T47D (cell line): ENCODE measurements at regions not wholly inside any gene's neighbourhood (a gene's known extent, or its start where the extent isn't known, plus 50 kb on each side); places are given as distances from the start of the nearest gene placed in this dataset.
A peak's percentile ranks its signal among the peaks of the same experiment; 100 is the strongest.
"Not testable (repeated sequence)": the region's sequence is repeated elsewhere in the genome, so short reads cannot be mapped to it uniquely, and the experiment has no call there.

Experiments
- DNase-seq, 2 experiments: peaks; one replicate each; pipeline versions ENCODE4 v3.0.0 to v3.0.0-alpha.2; 2011 to 2012; ENCODE audit warnings: low read depth in 1 of 2, low spot score in 1 of 2
- JUND ChIP-seq: IDR thresholded peaks from 2 replicates; pipeline ENCODE4 v1.6.1; 2012; ENCODE audit warnings: low read depth
- in situ Hi-C: cut with HindIII; loops from 2 replicates; pipeline ENCODE4 v1.10.0; 2016; ENCODE audit warnings: low sequenced_read_pairs, low pct_unique_long_range_greater_than_20kb

GRCh38 chr5:122209601-122210000, 80.3 kb downstream of the ZNF474 start:
- in situ Hi-C loops, DNase-seq: not testable (repeated sequence)

DNA sequence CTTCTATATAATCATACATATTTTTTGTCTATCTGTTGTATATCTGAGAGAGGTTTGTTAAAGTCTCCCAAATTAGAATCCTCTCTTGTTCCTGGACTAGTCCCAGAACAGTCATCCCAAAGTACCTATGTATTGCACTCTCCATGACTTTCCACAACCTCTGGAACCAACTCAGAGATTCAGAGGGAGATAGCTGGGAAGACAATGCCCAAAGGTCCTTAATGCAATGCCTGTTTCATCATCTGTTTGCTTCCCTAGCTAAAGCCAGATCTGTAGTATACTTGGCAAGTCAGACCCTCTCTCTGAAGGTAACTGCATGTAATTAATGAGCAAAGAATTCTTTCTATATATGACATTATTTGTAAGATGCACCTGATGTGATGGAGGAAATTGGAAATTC, 89.4 kb downstream of the ZNF474 start:
- peak in 1 of 2 experiments; percentile 14 for DNase-seq
- TF ChIP-seq JUND: no peak
- in situ Hi-C loops: no loop called here

DNA sequence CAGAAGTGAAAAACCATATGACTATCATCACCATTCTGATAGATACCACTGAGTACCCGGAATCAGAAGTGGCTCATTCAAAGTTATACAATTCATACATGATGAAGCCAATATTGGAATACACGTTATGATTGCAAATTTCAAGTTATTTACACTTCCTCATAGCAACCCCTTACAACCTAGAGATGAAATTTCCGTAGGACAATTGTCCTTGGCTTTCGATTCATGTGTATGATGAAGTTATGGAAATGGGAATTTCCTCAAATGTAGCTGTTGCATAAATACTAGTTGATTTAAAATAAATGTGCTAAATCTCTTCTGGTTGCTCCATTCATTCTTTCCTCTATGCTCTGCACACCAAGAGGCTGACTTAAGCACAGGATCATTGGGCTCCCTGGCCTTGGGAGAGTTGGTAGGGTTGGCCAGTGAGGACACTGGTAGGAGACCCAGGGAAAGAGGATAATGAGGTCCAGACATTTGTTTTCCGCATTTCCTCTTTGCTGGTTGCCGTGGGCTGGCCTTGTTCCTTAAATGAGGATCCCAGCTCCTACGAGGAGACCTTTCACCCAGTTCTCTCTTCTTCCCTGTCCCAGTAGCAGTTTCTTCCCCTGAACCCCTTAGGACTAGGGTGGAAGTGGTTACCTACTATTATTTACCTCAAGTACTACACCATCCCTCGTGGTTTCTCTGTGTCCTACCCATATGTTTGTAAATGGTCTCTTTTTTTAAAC, 90.3 kb downstream of the ZNF474 start:
- DNase-seq: no peak
- TF ChIP-seq JUND: no peak
- in situ Hi-C loops: no loop called here

- in situ Hi-C loops: no loop called here
- no peak for TF ChIP-seq JUND
- no peak for DNase-seq
These were observed 91.2 kb downstream of the ZNF474 start for GRCh38 chr5:122220511-122220910.

DNA sequence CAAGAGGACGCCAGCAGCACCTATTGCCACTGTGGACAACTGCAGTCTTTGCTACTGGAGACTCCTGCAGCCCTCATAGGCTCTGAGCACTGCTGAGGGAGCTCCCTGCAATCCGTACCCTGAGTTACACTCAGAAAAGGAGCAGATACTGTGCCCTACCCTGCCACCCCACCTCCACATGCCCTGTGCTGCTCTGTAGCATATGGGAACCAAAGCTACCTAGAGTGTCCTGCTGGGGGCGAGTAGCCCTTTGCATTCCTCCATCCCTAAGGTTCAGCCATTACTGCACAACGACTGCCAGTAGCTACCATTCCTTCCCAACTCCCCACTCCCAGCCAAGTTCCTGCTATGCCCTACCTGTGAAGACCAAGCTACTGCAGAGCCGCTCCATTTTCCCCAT, 90.2 kb upstream of the SNCAIP start:
- DNase-seq: no peak
- in situ Hi-C loops: no loop called here
- no peak for TF ChIP-seq JUND

DNA sequence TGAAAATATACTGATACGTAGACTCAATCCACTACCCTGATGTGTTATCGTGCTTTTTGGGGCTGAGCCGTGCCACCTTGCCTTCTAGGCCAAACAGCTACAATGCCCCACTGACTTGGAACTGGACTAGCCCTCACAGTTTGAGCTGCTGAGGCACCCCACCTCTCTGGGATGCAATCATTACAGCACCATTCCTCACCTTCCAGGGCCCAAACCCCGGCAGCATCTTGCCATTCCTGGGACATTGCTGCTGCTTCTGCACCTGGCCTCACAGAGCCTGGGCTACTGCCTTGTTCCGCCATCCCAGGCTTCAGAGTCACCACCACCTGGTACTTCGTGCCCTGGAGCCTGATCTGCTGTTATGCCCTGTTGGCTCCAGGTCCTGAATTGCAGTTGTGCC, 89.5 kb upstream of the SNCAIP start:
- in situ Hi-C loops: no loop called here

DNA sequence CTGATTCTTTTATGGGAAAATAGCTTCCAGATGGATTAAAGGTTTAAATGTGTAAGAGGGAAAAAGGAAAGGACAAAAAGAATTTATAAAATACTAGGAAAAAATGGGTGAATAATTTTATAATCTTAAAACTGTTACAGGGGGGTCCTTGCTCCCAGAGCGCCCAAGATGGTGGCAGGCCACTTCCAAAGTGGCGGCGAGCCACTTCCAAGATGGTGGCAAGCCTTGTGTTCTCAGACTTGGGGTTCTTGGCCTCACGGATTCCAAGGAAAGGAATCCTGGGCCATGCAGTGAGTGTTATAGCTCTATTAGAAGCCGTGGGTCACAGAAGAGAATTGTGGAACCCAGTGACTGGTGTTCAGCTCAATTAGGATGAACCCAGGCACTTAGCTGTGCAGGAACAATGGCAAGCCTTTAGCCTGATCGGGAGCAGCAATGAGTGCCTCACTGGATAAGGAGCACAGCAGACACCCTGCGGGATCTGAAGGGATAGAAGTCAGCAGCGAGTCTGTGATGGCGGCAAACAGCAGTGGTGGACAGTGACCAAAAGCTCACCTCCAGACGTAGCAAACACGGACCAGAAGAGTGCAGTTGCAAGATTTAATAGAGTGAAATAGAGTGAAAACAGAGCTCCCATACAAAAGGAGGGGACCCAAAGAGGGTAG, 83.2 kb upstream of the SNCAIP start:
- DNase-seq: no peak
- no peak for TF ChIP-seq JUND
- in situ Hi-C loops: no loop called here

More for the DNA sequence above, 89.5 kb upstream of the SNCAIP start:
- TF ChIP-seq JUND: no peak
- DNase-seq: no peak

GRCh38 chr5:122229551-122229950, 82.5 kb upstream of the SNCAIP start:
- TF ChIP-seq JUND: no peak
- no peak for DNase-seq
- in situ Hi-C loops: no loop called here

DNA sequence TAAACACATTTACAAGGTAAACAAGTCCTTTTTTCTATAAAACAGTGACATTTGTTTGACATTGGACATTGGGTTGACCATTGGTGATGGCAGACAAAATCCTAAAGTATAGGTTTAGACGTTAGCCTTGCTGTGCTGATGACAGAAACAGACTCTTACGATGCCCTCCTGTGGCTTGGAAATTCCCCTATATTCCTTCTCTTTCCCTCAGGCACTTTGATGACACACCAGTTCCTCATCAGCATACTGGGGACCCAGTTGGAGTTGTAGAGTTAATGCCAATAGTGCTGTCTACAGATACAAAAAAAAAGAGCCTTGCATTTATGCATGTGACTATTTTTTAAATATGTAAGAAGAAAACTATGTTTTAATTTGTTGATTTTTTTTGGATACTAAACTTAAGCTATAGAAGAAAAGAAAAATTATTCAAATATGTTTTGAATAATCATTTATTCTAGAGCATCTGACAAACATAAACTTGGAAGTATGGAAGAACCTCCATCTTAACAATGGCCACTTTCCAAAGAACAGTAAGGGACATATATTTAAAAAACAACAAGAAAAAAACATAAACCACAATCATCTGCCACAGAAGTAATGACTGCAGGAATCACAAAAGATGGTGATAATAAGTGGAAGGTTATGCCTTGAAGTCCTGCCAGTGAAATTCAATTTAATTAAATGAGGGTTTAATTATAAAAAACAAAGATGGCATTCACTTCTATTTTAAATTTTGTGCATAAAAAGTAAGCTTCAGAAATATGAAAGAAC, 75.6 kb upstream of the SNCAIP start:
- in situ Hi-C loops: no loop called here
- TF ChIP-seq JUND: no peak
- DNase-seq: no peak

- no peak for TF ChIP-seq JUND
- in situ Hi-C loops: no loop called here
- no peak for DNase-seq
These were observed 74.1 kb upstream of the SNCAIP start for GRCh38 chr5:122237906-122238305.

GRCh38 chr5:122252319-122252718, 59.7 kb upstream of the SNCAIP start:
- DNase-seq: peak in 1 of 2 experiments; percentile 17
- in situ Hi-C loops: no loop called here
- no peak for TF ChIP-seq JUND

DNA sequence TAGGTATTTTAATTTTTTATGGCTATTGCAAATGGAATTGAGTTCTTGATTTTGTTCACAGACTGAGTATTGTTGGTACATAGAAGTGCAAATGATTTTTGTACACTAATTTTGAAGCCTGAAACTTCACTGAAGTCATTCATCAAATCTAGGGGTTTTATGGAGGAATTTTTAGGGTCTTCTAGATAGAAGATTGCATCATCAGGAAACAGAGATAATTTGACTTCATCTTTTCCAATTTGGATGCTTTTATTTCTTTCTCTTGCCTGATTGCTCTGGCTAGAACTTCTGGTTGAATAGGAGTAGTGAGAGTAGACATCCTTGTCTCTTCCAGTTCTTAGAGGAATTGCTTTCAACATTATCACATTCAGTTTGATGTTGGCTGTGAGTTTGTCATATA, 58.2 kb upstream of the SNCAIP start:
- no peak for DNase-seq
- no peak for TF ChIP-seq JUND
- in situ Hi-C loops: no loop called here

DNA sequence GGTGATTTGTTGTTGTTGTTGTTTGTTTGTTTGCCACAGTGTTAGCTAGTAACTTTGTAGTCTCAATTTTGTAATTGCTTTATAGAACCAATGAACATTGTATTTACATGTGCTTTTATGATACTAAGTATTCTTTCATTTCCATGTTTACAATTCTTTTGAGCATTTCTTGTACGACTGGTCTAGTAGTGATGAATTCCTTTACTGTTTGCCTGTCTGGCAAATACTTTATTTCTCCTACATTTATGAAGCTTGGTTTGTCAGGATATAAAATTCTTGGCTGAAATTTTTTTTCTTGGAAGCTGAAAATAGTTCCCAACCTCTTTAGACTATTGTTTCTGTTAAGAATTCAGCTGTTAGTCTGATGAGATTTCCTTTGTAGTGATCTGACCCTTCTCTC, 55.6 kb upstream of the SNCAIP start:
- in situ Hi-C loops: no loop called here
- DNase-seq: no peak
- TF ChIP-seq JUND: no peak
